Endodermal cell (in vitro differentiated cells): ENCODE measurements at regions not wholly inside any gene's neighbourhood (a gene's known extent, or its start where the extent isn't known, plus 50 kb on each side); places are given as distances from the start of the nearest gene placed in this dataset.
A peak's percentile ranks its signal among the peaks of the same experiment; 100 is the strongest.

Source experiments
- DNase-seq: peaks from one replicate; pipeline ENCODE4 v3.0.0-alpha.2; 2017
- H3K27ac ChIP-seq: 2 replicates; pipeline ENCODE4 v1.5.1; 2013; ENCODE audit warnings: mild to moderate bottlenecking, low read depth, low read length, moderate library complexity
- H3K27me3 ChIP-seq: 2 replicates; pipeline ENCODE4 v1.6.1; 2013; ENCODE audit warnings: mild to moderate bottlenecking, low read length, moderate library complexity; ENCODE audit not compliant: insufficient read depth, control insufficient read depth, poor library complexity, severe bottlenecking
- H3K36me3 ChIP-seq: 2 replicates; pipeline ENCODE4 v1.7.0; 2013; ENCODE audit warnings: mild to moderate bottlenecking, low read length, moderate library complexity; ENCODE audit not compliant: control insufficient read depth, insufficient read depth
- H3K4me1 ChIP-seq: one replicate; pipeline ENCODE4 v1.7.0; 2013; ENCODE audit warnings: low read length; ENCODE audit not compliant: control insufficient read depth, insufficient read depth
- H3K4me3 ChIP-seq: 2 replicates; pipeline ENCODE4 v1.5.1; 2013; ENCODE audit warnings: mild to moderate bottlenecking, low read length, moderate library complexity
- H3K9ac ChIP-seq: 2 replicates; pipeline ENCODE4 v1.6.1; 2013; ENCODE audit warnings: mild to moderate bottlenecking, low read length, moderate library complexity; ENCODE audit not compliant: poor library complexity, severe bottlenecking; ENCODE audit errors: extremely low read depth
- H3K9me3 ChIP-seq: 2 replicates; pipeline ENCODE4 v1.6.1; 2013; ENCODE audit warnings: mild to moderate bottlenecking, low read length, moderate library complexity; ENCODE audit not compliant: control insufficient read depth
- H3K27ac Mint-ChIP-seq: 2 replicates; pipeline ENCODE4 v1.8.0; 2020; ENCODE audit warnings: mixed read lengths
- H3K27me3 Mint-ChIP-seq: 2 replicates; pipeline ENCODE4 v1.8.0; 2021; ENCODE audit warnings: mild to moderate bottlenecking, mixed read lengths; ENCODE audit not compliant: insufficient read depth
- H3K36me3 Mint-ChIP-seq: 2 replicates; pipeline ENCODE4 v1.8.0; 2020; ENCODE audit warnings: low read depth, mixed read lengths
- H3K4me1 Mint-ChIP-seq: 2 replicates; pipeline ENCODE4 v1.8.0; 2020; ENCODE audit warnings: mixed read lengths
- H3K4me3 Mint-ChIP-seq: 2 replicates; pipeline ENCODE4 v1.8.0; 2020; ENCODE audit warnings: mild to moderate bottlenecking, moderate library complexity, mixed read lengths
- H3K9me3 Mint-ChIP-seq: 2 replicates; pipeline ENCODE4 v1.8.0; 2020; ENCODE audit warnings: mild to moderate bottlenecking, mixed read lengths
- CTCF ChIP-seq: fragments of 200-600 bp; sonication (generic); conservative IDR thresholded peaks from 2 replicates; pipeline ENCODE4 v1.5.0; 2021; ENCODE audit warnings: antibody characterized with exemption, mild to moderate bottlenecking
- WGBS, 2 experiments: methylation state at CpG; one replicate each; pipeline versions ENCODE4 v1.1.5 to v1.1.7; 2013; ENCODE audit warnings: missing lambda C conversion rate in 2 of 2, mixed read lengths in 1 of 2; ENCODE audit not compliant: insufficient coverage in 1 of 2, insufficient read length in 1 of 2; 5-methylcytosine and 5-hydroxymethylcytosine counted together

- whole genome bisulfite sequencing, 2 experiments: 67 to 81% methylated on average over 1 of the region's 1 CpG
- no peaks in the 10 kb centered on the region for H3K36me3 Mint-ChIP-seq
- DNase-seq: no peak
These were observed 436.8 kb upstream of the IRAK1BP1 start for GRCh38 chr6:78430521-78430920.

GRCh38 chr6:78435671-78436070 is 431.7 kb upstream of the IRAK1BP1 start:
- Mint-ChIP-seq H3K36me3 (no peaks in the 10 kb centered on the region), H3K4me1 (peaks cover 17% of the 10 kb centered on the region), H3K27me3 (no peaks in the 10 kb centered on the region), H3K4me3 (no peak overlapping the region), H3K9me3 (no peaks in the 10 kb centered on the region), H3K27ac (no peak overlapping the region)
- no peak for DNase-seq
- Histone ChIP-seq H3K4me3 (no peak overlapping the region), H3K9me3 (no peaks in the 10 kb centered on the region), H3K27ac (no peak overlapping the region), H3K27me3 (no peaks in the 10 kb centered on the region), H3K4me1 (peaks cover 6% of the 10 kb centered on the region), H3K36me3 (no peaks in the 10 kb centered on the region), H3K9ac (no peak overlapping the region)
- TF ChIP-seq CTCF: no peak
- 88 to 94% methylated on average over 2 of the region's 2 CpGs for WGBS, 2 experiments

More at GRCh38 chr6:78430521-78430920, 436.8 kb upstream of the IRAK1BP1 start:
- no peaks in the 10 kb centered on the region for H3K27me3 Mint-ChIP-seq
- peaks cover 6% of the 10 kb centered on the region for H3K4me1 ChIP-seq
- H3K4me3 Mint-ChIP-seq: no peak overlapping the region
- H3K27ac Mint-ChIP-seq: no peak overlapping the region
- no peak for TF ChIP-seq CTCF
- H3K4me1 Mint-ChIP-seq: peaks cover 19% of the 10 kb centered on the region
- H3K27me3 ChIP-seq: no peaks in the 10 kb centered on the region
- no peaks in the 10 kb centered on the region for H3K36me3 ChIP-seq
- no peaks in the 10 kb centered on the region for H3K9me3 ChIP-seq
- H3K9ac ChIP-seq: no peak overlapping the region
- H3K9me3 Mint-ChIP-seq: peaks cover 2% of the 10 kb centered on the region
- H3K27ac ChIP-seq: no peak overlapping the region
- H3K4me3 ChIP-seq: no peak overlapping the region

- H3K27ac ChIP-seq: no peak overlapping the region
- Mint-ChIP-seq H3K27ac (no peak overlapping the region), H3K9me3 (no peaks in the 10 kb centered on the region), H3K36me3 (no peaks in the 10 kb centered on the region), H3K27me3 (no peaks in the 10 kb centered on the region), H3K4me3 (no peak overlapping the region), H3K4me1 (peaks cover 10% of the 10 kb centered on the region)
- H3K36me3 ChIP-seq: no peaks in the 10 kb centered on the region
- no peak overlapping the region for H3K9ac ChIP-seq
- no peaks in the 10 kb centered on the region for H3K9me3 ChIP-seq
- H3K4me1 ChIP-seq: peaks cover 6% of the 10 kb centered on the region
- peak; percentile 57 for DNase-seq
- H3K27me3 ChIP-seq: no peaks in the 10 kb centered on the region
- TF ChIP-seq CTCF: peak; percentile 54
- no peak overlapping the region for H3K4me3 ChIP-seq
These were observed 431.0 kb upstream of the IRAK1BP1 start for GRCh38 chr6:78436335-78436734.
